ENCODE measurements at regions not wholly inside any gene's neighbourhood (a gene's known extent, or its start where the extent isn't known, plus 50 kb on each side); places are given as distances from the start of the nearest gene placed in this dataset.

DNA sequence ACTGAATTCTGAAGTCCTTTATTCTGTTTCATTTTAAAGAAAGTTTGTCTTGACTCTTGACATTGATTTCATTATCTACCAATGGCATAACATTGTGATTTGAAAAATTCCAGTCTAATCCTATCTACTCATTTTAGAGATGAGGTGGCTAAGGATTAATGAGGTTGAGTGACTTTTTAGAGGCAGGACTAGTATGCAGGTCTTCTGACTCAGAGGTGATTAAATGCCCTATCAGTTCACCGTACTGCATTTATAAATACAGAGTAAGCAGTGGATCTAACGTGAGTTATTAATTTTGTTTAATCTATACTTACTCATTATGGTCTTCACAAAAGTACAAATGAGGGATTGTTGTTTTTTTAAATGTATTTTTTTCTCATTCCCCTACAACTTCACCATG, 277.6 kb downstream of the PTBP2 start:
- H3K79me2 ChIP-seq (ENCODE audit: control insufficient read depth, insufficient read depth, low read length) = no peaks in the 10 kb centered on the region
- H3K9ac ChIP-seq (ENCODE audit: low read length) = no peak overlapping the region
- H3K4me1 Mint-ChIP-seq = no peaks in the 10 kb centered on the region
- no peaks in the 10 kb centered on the region for H3K9me3 ChIP-seq (ENCODE audit: control extremely low read depth in 1 of 3, control insufficient read depth in 2 of 3, insufficient read depth in 1 of 3, low read length in 2 of 3)
- DNase-seq = no peak
- no peak overlapping the region for H3K4me2 ChIP-seq (replicated peaks; ENCODE audit: low read depth, low read length, poor library complexity, severe bottlenecking)
- WGBS (ENCODE audit: insufficient coverage) = no CpG with 5 or more reads among the region's 2 CpGs
- intact Hi-C loops (cut with micrococcal nuclease) = no loop called here
- no peak overlapping the region for H3K27ac Mint-ChIP-seq
- ChIA-PET CTCF (no interaction called here), POLR2A (no interaction called here)
- no peaks in the 10 kb centered on the region for H3K9me3 Mint-ChIP-seq (ENCODE audit: insufficient read depth)
- H3K4me1 ChIP-seq (ENCODE audit: control insufficient read depth in 2 of 2, insufficient read depth in 2 of 2, low read length in 2 of 2) = no peaks in the 10 kb centered on the region
- H3K4me3 ChIP-seq (ENCODE audit: control extremely low read depth in 1 of 5, extremely low read depth in 1 of 5, insufficient read depth in 1 of 5, low read depth in 2 of 5, low read length in 4 of 5) = no peak overlapping the region
- H3K27me3 Mint-ChIP-seq = peaks cover 14% of the 10 kb centered on the region
- no peaks in the 10 kb centered on the region for H4K20me1 ChIP-seq (ENCODE audit: control insufficient read depth, insufficient read depth, low read length, poor library complexity, severe bottlenecking)
- ATAC-seq (ENCODE audit: low read depth) = no peak
- no peaks in the 10 kb centered on the region for H3K27me3 ChIP-seq (replicated peaks in 1 of 4; ENCODE audit: control extremely low read depth in 1 of 4, control insufficient read depth in 3 of 4, insufficient read depth in 4 of 4, low read length in 3 of 4)
- no peak overlapping the region for H2AFZ ChIP-seq (ENCODE audit: insufficient read depth, low read depth, low read length, poor library complexity, severe bottlenecking)
- TF ChIP-seq EZH2 (IDR thresholded peaks at IDR 0.05; ENCODE audit: borderline replicate concordance, insufficient read depth, low read depth, low read length, poor library complexity, severe bottlenecking) (no peak), CTCF (IDR thresholded peaks at IDR 0.05) (no peak)
- H3K36me3 ChIP-seq (replicated peaks in 1 of 2; ENCODE audit: control extremely low read depth in 1 of 2, control insufficient read depth in 1 of 2, extremely low read depth in 1 of 2, insufficient read depth in 2 of 2, low read length in 1 of 2) = no peaks in the 10 kb centered on the region
- no peak overlapping the region for H3K27ac ChIP-seq (ENCODE audit: low read length in 2 of 2)
- no peak overlapping the region for H3K4me3 Mint-ChIP-seq

DNA sequence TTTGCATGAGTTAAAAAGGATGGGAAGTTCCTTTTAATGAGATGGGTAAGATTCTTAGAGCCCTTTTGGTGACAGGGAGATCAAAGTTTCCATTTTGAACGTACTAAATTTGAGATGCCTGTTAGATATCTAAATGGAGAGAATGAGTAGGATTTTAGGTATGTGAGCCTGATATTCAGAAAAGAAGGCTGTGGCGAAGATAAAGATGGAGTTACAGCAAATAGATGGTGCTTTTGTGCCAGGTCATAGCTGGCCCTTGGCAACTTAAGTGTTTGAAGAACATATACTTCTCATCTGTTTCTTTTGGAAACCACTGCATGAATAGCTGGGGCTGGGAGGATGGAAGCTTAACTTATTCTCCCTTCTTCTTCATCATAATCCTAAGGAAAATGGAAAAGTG, 282.5 kb downstream of the PTBP2 start:
- no peak overlapping the region for H3K27ac ChIP-seq (ENCODE audit: low read length in 2 of 2)
- 75% methylated on average over 1 of the region's 2 CpGs for WGBS (ENCODE audit: insufficient coverage)
- H3K9ac ChIP-seq (ENCODE audit: low read length) = no peak overlapping the region
- intact Hi-C loops (cut with micrococcal nuclease) = no loop called here
- H3K27ac Mint-ChIP-seq = no peak overlapping the region
- no peak overlapping the region for H2AFZ ChIP-seq (ENCODE audit: insufficient read depth, low read depth, low read length, poor library complexity, severe bottlenecking)
- no peak for DNase-seq
- H3K9me3 ChIP-seq (ENCODE audit: control extremely low read depth in 1 of 3, control insufficient read depth in 2 of 3, insufficient read depth in 1 of 3, low read length in 2 of 3) = no peaks in the 10 kb centered on the region
- no peaks in the 10 kb centered on the region for H3K79me2 ChIP-seq (ENCODE audit: control insufficient read depth, insufficient read depth, low read length)
- H3K4me1 Mint-ChIP-seq = no peaks in the 10 kb centered on the region
- H3K4me3 ChIP-seq (ENCODE audit: control extremely low read depth in 1 of 5, extremely low read depth in 1 of 5, insufficient read depth in 1 of 5, low read depth in 2 of 5, low read length in 4 of 5) = no peak overlapping the region
- ATAC-seq (ENCODE audit: low read depth) = no peak
- no peaks in the 10 kb centered on the region for H3K9me3 Mint-ChIP-seq (ENCODE audit: insufficient read depth)
- H3K4me3 Mint-ChIP-seq = no peak overlapping the region
- no peaks in the 10 kb centered on the region for H3K4me1 ChIP-seq (ENCODE audit: control insufficient read depth in 2 of 2, insufficient read depth in 2 of 2, low read length in 2 of 2)
- H3K27me3 ChIP-seq (replicated peaks in 1 of 4; ENCODE audit: control extremely low read depth in 1 of 4, control insufficient read depth in 3 of 4, insufficient read depth in 4 of 4, low read length in 3 of 4) = no peaks in the 10 kb centered on the region
- no peaks in the 10 kb centered on the region for H4K20me1 ChIP-seq (ENCODE audit: control insufficient read depth, insufficient read depth, low read length, poor library complexity, severe bottlenecking)
- no peak for TF ChIP-seq CTCF (IDR thresholded peaks at IDR 0.05)
- TF ChIP-seq EZH2 (IDR thresholded peaks at IDR 0.05; ENCODE audit: borderline replicate concordance, insufficient read depth, low read depth, low read length, poor library complexity, severe bottlenecking) = no peak
- ChIA-PET POLR2A (no interaction called here), CTCF (no interaction called here)
- no peaks in the 10 kb centered on the region for H3K36me3 ChIP-seq (replicated peaks in 1 of 2; ENCODE audit: control extremely low read depth in 1 of 2, control insufficient read depth in 1 of 2, extremely low read depth in 1 of 2, insufficient read depth in 2 of 2, low read length in 1 of 2)
- H3K27me3 Mint-ChIP-seq = peaks cover 8% of the 10 kb centered on the region
- H3K4me2 ChIP-seq (replicated peaks; ENCODE audit: low read depth, low read length, poor library complexity, severe bottlenecking) = no peak overlapping the region

Data from B cell (primary cell).